ENCODE measurements at regions not wholly inside any gene's neighbourhood (a gene's known extent, or its start where the extent isn't known, plus 50 kb on each side); places are given as distances from the start of the nearest gene placed in this dataset.

GRCh38 chr4:145266881-145267280, 86.5 kb upstream of the OTUD4 start:
- Histone ChIP-seq H3T11ph (ENCODE audit: low read length) (no peak overlapping the region), H4K91ac (ENCODE audit: insufficient read length, low read depth, low read length) (no peak overlapping the region), H2BK20ac (ENCODE audit: low read depth, low read length, poor library complexity, severe bottlenecking) (no peak overlapping the region), H3K18ac (ENCODE audit: insufficient read length, low read depth, low read length) (no peak overlapping the region), H3K4ac (ENCODE audit: low read depth, low read length) (no peak overlapping the region), H4K8ac (replicated peaks; ENCODE audit: insufficient read length, low read depth, low read length) (no peak overlapping the region), H3K14ac (ENCODE audit: insufficient read depth, low read length) (no peak overlapping the region), H3K27me3 (ENCODE audit: insufficient read depth, low read length) (no peaks in the 10 kb centered on the region), H3K9ac (ENCODE audit: extremely low read depth, insufficient read length, low read length) (no peak overlapping the region), H3K4me1 (ENCODE audit: insufficient read depth, low read length) (no peaks in the 10 kb centered on the region), H2BK120ac (ENCODE audit: low read depth, low read length, poor library complexity, severe bottlenecking) (no peak overlapping the region), H2BK12ac (ENCODE audit: insufficient read length, low read depth, low read length) (no peak overlapping the region), H3K9me3 (ENCODE audit: control insufficient read depth, low read depth, low read length) (no peaks in the 10 kb centered on the region), H3K79me2 (ENCODE audit: insufficient read depth, low read length) (no peaks in the 10 kb centered on the region), H3K23me2 (ENCODE audit: insufficient read length, low read depth, low read length, poor library complexity, severe bottlenecking) (no peaks in the 10 kb centered on the region), H3K4me2 (ENCODE audit: insufficient read depth, insufficient read length, low read length) (no peak overlapping the region), H2BK15ac (ENCODE audit: low read depth, low read length) (no peak overlapping the region), H3K79me1 (ENCODE audit: insufficient read depth, low read depth, low read length, poor library complexity, severe bottlenecking) (no peaks in the 10 kb centered on the region), H3K23ac (ENCODE audit: insufficient read length, low read depth, low read length) (no peak overlapping the region), H4K5ac (ENCODE audit: insufficient read length, low read depth, low read length) (no peak overlapping the region), H3K56ac (ENCODE audit: insufficient read length, low read depth, low read length) (no peak overlapping the region), H2BK5ac (ENCODE audit: insufficient read length, low read length) (no peak overlapping the region), H4K20me1 (ENCODE audit: control insufficient read depth, insufficient read depth, insufficient read length) (no peaks in the 10 kb centered on the region), H3K27ac (ENCODE audit: insufficient read length, low read depth, low read length) (no peak overlapping the region), H2AK5ac (ENCODE audit: insufficient read length, low read length) (no peak overlapping the region), H2AFZ (ENCODE audit: low read length) (no peak overlapping the region)
- WGBS (ENCODE audit: extremely low coverage, insufficient read length, low lambda C conversion rate), result no CpG with 5 or more reads among the region's 2 CpGs
- H3K9me3 Mint-ChIP-seq, result peaks cover 1 to 3% of the 10 kb centered on the region in 2 experiments; a peak in 2 of 5 replicates
- peaks cover 4 to 7% of the 10 kb centered on the region in 2 experiments for H3K4me1 Mint-ChIP-seq
- no peak for TF ChIP-seq CTCF (conservative IDR thresholded peaks at IDR 0.05)
- H3K27me3 Mint-ChIP-seq (ENCODE audit: low read depth), result no peaks in the 10 kb centered on the region
- H3K4me3 Mint-ChIP-seq, result no peak overlapping the region
- H3K27ac Mint-ChIP-seq, result no peak overlapping the region
- no peak for DNase-seq
- no peaks in the 10 kb centered on the region; a peak in 1 of 7 replicates for H3K36me3 Mint-ChIP-seq (ENCODE audit: insufficient read depth in 1 of 3, low read depth in 3 of 3)
